ENCODE measurements at regions not wholly inside any gene's neighbourhood (a gene's known extent, or its start where the extent isn't known, plus 50 kb on each side); places are given as distances from the start of the nearest gene placed in this dataset.
"Not testable (repeated sequence)": the region's sequence is repeated elsewhere in the genome, so short reads cannot be mapped to it uniquely, and the experiment has no call there.

DNA sequence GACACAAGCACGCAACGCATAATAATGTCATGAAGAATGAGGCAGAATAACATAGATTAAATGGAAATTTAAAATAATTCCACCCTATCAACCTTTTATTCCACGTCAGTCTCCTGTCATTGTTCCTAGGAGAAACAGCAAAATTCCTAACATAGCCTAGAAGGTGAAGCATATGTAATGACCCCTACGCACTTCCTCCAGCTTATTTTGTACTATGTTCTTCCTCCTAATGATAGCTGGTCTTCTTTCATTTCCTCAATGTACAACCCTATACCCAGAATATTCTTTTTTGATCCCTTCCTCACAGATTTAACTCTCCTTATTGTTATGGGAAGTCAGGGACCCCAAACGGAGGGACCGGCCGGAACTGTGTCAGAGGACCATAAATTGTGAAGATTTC, 122.0 kb upstream of the CARMIL1 start:
- intact Hi-C loops (cut with micrococcal nuclease), result no loop called here
- Mint-ChIP-seq H3K4me1 (ENCODE audit: insufficient read depth, unreplicated experiment) (no peaks in the 10 kb centered on the region), H3K4me3 (ENCODE audit: unreplicated experiment) (no peak overlapping the region), H3K9me3 (ENCODE audit: unreplicated experiment) (peaks cover 37% of the 10 kb centered on the region), H3K27ac (ENCODE audit: low read depth, unreplicated experiment) (no peak overlapping the region), H3K27me3 (ENCODE audit: insufficient read depth, unreplicated experiment) (no peaks in the 10 kb centered on the region), H3K36me3 (ENCODE audit: insufficient read depth, unreplicated experiment) (no peaks in the 10 kb centered on the region)
- no peak for TF ChIP-seq CTCF (IDR thresholded peaks at IDR 0.05; ENCODE audit: unreplicated experiment)
- no peak for DNase-seq (ENCODE audit: unreplicated experiment)
- ChIA-PET CTCF (interaction anchor here (1.2 kb wide), 1 partner anchor 66 kb away, joined by 4 read pairs; no protein-coding TSS in a partner anchor), POLR2A (interaction anchor here (0.7 kb wide), 1 partner anchor 16 kb away, joined by 3 read pairs; no protein-coding TSS in a partner anchor)
- BruUV-seq (replicated peaks), result no TSS peak

DNA sequence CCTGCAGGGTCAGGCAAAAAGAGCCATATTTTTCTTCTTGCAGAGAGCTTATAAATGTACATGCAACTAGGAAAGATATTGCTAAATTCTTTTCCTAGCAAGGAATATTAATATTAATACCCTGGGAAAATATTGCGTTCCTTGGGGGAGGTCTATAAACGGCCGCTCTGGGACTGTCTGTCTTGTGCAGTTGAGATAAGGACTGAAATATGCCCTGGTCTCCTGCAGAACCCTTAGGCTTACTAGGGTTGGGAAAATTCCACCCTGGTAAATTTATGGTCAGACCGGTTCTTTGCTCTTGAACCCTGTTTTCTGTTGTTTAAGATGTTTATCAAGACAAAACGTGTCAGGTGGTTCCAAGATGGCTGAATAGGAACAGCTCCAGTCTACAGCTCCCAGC, 121.3 kb upstream of the CARMIL1 start:
- DNase-seq (ENCODE audit: unreplicated experiment), result no peak
- TF ChIP-seq CTCF (IDR thresholded peaks at IDR 0.05; ENCODE audit: unreplicated experiment), result no peak
- Mint-ChIP-seq H3K9me3 (ENCODE audit: unreplicated experiment) (peaks cover 37% of the 10 kb centered on the region), H3K4me1 (ENCODE audit: insufficient read depth, unreplicated experiment) (no peaks in the 10 kb centered on the region), H3K4me3 (ENCODE audit: unreplicated experiment) (no peak overlapping the region), H3K27me3 (ENCODE audit: insufficient read depth, unreplicated experiment) (no peaks in the 10 kb centered on the region), H3K27ac (ENCODE audit: low read depth, unreplicated experiment) (no peak overlapping the region), H3K36me3 (ENCODE audit: insufficient read depth, unreplicated experiment) (no peaks in the 10 kb centered on the region)
- CTCF ChIA-PET, result no interaction called here
- POLR2A ChIA-PET, result interaction anchor here (0.7 kb wide), 1 partner anchor 15 kb away, joined by 3 read pairs; no protein-coding TSS in a partner anchor
- intact Hi-C loops (cut with micrococcal nuclease), result no loop called here
- BruUV-seq (replicated peaks), result no TSS peak

- H3K27ac Mint-ChIP-seq (ENCODE audit: low read depth, unreplicated experiment); DNase-seq (ENCODE audit: unreplicated experiment); H3K36me3 Mint-ChIP-seq (ENCODE audit: insufficient read depth, unreplicated experiment); H3K4me1 Mint-ChIP-seq (ENCODE audit: insufficient read depth, unreplicated experiment); POLR2A ChIA-PET; intact Hi-C loops (cut with micrococcal nuclease); BruUV-seq (replicated peaks); CTCF ChIA-PET; H3K27me3 Mint-ChIP-seq (ENCODE audit: insufficient read depth, unreplicated experiment); H3K4me3 Mint-ChIP-seq (ENCODE audit: unreplicated experiment): not testable (repeated sequence)
- H3K9me3 Mint-ChIP-seq (ENCODE audit: unreplicated experiment), result peaks cover 37% of the 10 kb centered on the region
Observed at GRCh38 chr6:25160134-25160533, 119.0 kb upstream of the CARMIL1 start.

DNA sequence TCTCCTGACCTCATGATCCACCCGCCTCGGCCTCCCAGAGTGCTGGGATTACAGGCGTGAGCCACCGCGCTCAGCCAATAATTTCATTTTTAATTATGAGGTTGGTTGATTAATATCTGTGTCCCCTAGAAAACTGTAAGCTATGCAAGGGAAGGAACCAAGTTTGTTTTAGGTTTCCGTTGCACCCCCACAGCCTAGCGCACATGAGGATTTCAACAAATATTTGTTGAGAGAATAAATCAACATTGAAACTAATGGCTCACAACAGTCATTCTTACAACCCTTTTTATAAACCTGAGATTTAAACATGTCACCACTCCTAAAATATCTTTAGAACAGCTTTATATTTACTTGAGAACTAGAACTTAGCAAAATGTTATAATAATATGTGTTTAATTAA, 114.0 kb upstream of the CARMIL1 start:
- Mint-ChIP-seq H3K9me3 (ENCODE audit: unreplicated experiment) (peaks cover 10% of the 10 kb centered on the region), H3K4me1 (ENCODE audit: insufficient read depth, unreplicated experiment) (peaks cover 23% of the 10 kb centered on the region), H3K27me3 (ENCODE audit: insufficient read depth, unreplicated experiment) (no peaks in the 10 kb centered on the region), H3K27ac (ENCODE audit: low read depth, unreplicated experiment) (no peak overlapping the region), H3K36me3 (ENCODE audit: insufficient read depth, unreplicated experiment) (peaks cover 4% of the 10 kb centered on the region), H3K4me3 (ENCODE audit: unreplicated experiment) (no peak overlapping the region)
- ChIA-PET CTCF (interaction anchor here (1.4 kb wide), 1 partner anchor 26 kb away, joined by 3 read pairs; no protein-coding TSS in a partner anchor), POLR2A (interaction anchor here (0.7 to 1.4 kb wide), 3 partner anchors 9 to 731 kb away, joined by 3 to 5 read pairs (median 4); no protein-coding TSS in a partner anchor)
- no TSS peak for BruUV-seq (replicated peaks)
- intact Hi-C loops (cut with micrococcal nuclease), result no loop called here
- DNase-seq (ENCODE audit: unreplicated experiment), result no peak
- no peak for TF ChIP-seq CTCF (IDR thresholded peaks at IDR 0.05; ENCODE audit: unreplicated experiment)

- Mint-ChIP-seq H3K27me3 (ENCODE audit: insufficient read depth, unreplicated experiment) (no peaks in the 10 kb centered on the region), H3K4me1 (ENCODE audit: insufficient read depth, unreplicated experiment) (peaks cover 24% of the 10 kb centered on the region), H3K4me3 (ENCODE audit: unreplicated experiment) (no peak overlapping the region), H3K36me3 (ENCODE audit: insufficient read depth, unreplicated experiment) (peaks cover 4% of the 10 kb centered on the region), H3K27ac (ENCODE audit: low read depth, unreplicated experiment) (no peak overlapping the region), H3K9me3 (ENCODE audit: unreplicated experiment) (peaks cover 7% of the 10 kb centered on the region)
- CTCF ChIA-PET, result interaction anchor here (1.4 kb wide), 1 partner anchor 27 kb away, joined by 3 read pairs; no protein-coding TSS in a partner anchor
- DNase-seq (ENCODE audit: unreplicated experiment), result no peak
- no peak for TF ChIP-seq CTCF (IDR thresholded peaks at IDR 0.05; ENCODE audit: unreplicated experiment)
- BruUV-seq (replicated peaks), result no TSS peak
- POLR2A ChIA-PET, result interaction anchor here (1.4 kb wide), 2 partner anchors 8 to 28 kb away, joined by 3 to 5 read pairs; no protein-coding TSS in a partner anchor
- intact Hi-C loops (cut with micrococcal nuclease), result no loop called here
Observed at GRCh38 chr6:25165800-25166199, 113.4 kb upstream of the CARMIL1 start.
